Thymus (tissue), 11 donors: ENCODE measurements at regions not wholly inside any gene's neighbourhood (a gene's known extent, or its start where the extent isn't known, plus 50 kb on each side); places are given as distances from the start of the nearest gene placed in this dataset.
"Not testable (repeated sequence)": the region's sequence is repeated elsewhere in the genome, so short reads cannot be mapped to it uniquely, and the experiment has no call there.

Experiments
- DNase-seq, 9 donors: peaks; one replicate each; pipeline ENCODE4 v3.0.0-alpha.2; 2013; ENCODE audit warnings: low spot score in 9 of 9, low read depth in 6 of 9, missing footprints in 1 of 9
- H3K27ac ChIP-seq, 2 donors: one replicate each; pipeline ENCODE4 v1.5.1; 2013; ENCODE audit warnings: control low read depth in 1 of 2, low read depth in 1 of 2, low read length in 1 of 2, mild to moderate bottlenecking in 1 of 2, moderate library complexity in 1 of 2
- H3K27me3 ChIP-seq, 2 donors: one replicate each; pipeline ENCODE4 v1.5.1; 2013; ENCODE audit warnings: low read length in 1 of 2; ENCODE audit not compliant: control insufficient read depth in 2 of 2, insufficient read depth in 1 of 2
- H3K36me3 ChIP-seq, 2 donors: one replicate each; pipeline ENCODE4 v1.5.1; 2013; ENCODE audit warnings: low read length in 1 of 2, mild to moderate bottlenecking in 1 of 2, moderate library complexity in 1 of 2; ENCODE audit not compliant: control insufficient read depth in 2 of 2, insufficient read depth in 2 of 2
- H3K4me1 ChIP-seq, 2 donors: one replicate each; pipeline ENCODE4 v1.5.1; 2013; ENCODE audit warnings: low read length in 2 of 2; ENCODE audit not compliant: control insufficient read depth in 2 of 2, insufficient read depth in 2 of 2
- H3K4me3 ChIP-seq, 2 donors: one replicate each; pipeline ENCODE4 v1.5.1; 2013; ENCODE audit warnings: low read length in 2 of 2, control low read depth in 1 of 2, mild to moderate bottlenecking in 1 of 2
- H3K9me3 ChIP-seq, 2 donors: one replicate each; pipeline ENCODE4 v1.5.1; 2013; ENCODE audit warnings: low read length in 1 of 2, mild to moderate bottlenecking in 1 of 2; ENCODE audit not compliant: control insufficient read depth in 2 of 2, insufficient read depth in 1 of 2
- WGBS: extraction: QIAGEN DNeasy Blood & Tissue Kit; methylation state at CpG from one replicate; pipeline ENCODE4 v1.1.7; 2013; 5-methylcytosine and 5-hydroxymethylcytosine counted together
- donor health status: healthy.

DNA sequence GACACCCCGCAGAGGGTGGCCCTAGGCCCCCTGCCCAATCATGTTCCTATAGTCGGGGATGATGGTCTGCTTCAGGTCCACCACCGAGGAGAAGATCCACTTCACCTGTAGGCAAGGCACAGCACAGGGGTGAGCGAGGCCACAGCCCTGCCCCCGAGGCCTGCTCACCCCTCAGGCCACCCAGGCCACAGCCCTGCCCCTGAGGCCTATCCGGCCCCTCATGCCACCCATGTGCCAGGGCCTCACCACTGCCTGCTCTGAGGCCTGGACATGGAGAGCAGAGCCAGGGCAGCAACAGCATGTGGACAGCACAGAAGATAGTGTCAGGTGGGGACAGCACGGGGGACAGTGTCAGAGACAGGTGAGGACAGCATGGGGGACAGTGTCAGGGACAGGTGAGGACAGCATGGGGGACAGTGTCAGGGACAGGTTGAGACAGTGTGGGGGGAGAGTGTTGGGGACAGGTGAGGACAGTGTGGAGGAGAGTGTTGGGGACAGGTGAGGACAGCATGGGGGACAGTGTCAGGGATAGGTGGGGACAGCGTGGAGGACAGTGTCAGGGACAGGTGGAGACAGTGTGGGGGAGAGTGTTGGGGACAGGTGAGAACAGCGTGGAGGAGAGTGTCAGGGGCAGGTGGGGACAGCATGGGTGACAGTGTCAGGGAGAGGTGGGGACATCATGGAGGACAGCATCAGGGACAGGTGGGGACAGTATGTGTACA is 239.7 kb downstream of the TMEM121 start:
- Histone ChIP-seq H3K4me1 (no peaks in the 10 kb centered on the region), H3K4me3 (no peak overlapping the region), H3K27ac (no peak overlapping the region), H3K9me3 (peaks cover 0 to 10% of the 10 kb centered on the region in 2 donors), H3K36me3 (no peaks in the 10 kb centered on the region), H3K27me3 (no peaks in the 10 kb centered on the region)
- WGBS: 93% methylated on average over 9 of the region's 9 CpGs
- DNase-seq: no peak

DNA sequence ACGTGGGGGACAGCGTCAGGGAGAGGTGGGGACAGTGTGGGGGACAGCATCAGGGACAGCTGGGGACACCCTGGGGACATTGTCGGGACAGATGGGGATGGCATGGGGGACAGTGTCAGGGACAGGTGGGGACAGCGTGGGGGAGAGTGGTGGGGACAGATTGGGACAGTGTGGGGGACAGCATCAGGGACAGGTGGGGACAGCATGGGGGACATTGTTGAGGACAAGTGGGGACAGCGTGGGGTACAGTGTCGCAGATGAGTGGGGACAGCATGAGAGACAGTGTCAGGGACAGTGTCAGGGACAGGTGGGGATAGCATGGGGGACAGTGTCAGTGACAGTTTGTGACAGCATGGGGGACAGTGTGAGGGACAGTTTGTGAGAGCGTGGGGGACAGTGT is 240.9 kb downstream of the TMEM121 start:
- 94% methylated on average over 7 of the region's 7 CpGs for WGBS
- Histone ChIP-seq H3K4me1 (no peaks in the 10 kb centered on the region), H3K27me3 (no peaks in the 10 kb centered on the region), H3K4me3 (no peak overlapping the region), H3K27ac (no peak overlapping the region), H3K36me3 (no peaks in the 10 kb centered on the region), H3K9me3 (peaks cover 0 to 9% of the 10 kb centered on the region in 2 donors)
- DNase-seq: no peak

- not testable (repeated sequence) for H3K9me3 ChIP-seq, H3K27ac ChIP-seq, H3K4me3 ChIP-seq, H3K4me1 ChIP-seq, DNase-seq, H3K36me3 ChIP-seq, H3K27me3 ChIP-seq
- WGBS: 89% methylated on average over 15 of the region's 17 CpGs
Observed at GRCh38 chr14:105768039-105768438, 241.7 kb downstream of the TMEM121 start.

DNA sequence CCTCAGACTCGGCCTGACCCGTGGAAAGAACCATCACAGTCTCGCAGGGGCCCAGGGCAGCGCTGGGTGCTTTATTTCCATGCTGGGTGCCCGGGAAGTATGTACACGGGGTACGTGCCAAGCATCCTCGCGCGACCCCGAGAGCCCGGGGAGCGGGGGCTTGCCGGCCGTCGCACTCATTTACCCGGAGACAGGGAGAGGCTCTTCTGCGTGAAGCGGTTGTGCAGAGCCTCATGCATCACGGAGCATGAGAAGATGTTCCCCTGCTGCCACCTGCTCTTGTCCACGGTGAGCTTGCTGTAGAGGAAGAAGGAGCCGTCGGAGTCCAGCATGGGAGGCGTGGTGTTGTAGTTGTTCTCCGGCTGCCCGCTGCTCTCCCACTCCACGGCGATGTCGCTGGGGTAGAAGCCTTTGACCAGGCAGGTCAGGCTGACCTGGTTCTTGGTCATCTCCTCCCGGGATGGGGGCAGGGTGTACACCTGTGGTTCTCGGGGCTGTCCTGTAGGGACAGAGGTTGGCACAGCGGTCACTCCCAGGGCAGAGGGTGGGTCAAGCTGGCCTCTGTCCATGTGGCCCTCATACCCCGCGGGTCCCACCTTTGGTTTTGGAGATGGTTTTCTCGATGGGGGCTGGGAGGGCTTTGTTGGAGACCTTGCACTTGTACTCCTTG is 242.8 kb downstream of the TMEM121 start:
- not testable (repeated sequence) for H3K27me3 ChIP-seq, H3K27ac ChIP-seq, H3K36me3 ChIP-seq, H3K9me3 ChIP-seq, H3K4me3 ChIP-seq, H3K4me1 ChIP-seq, DNase-seq
- 94% methylated on average over 31 of the region's 35 CpGs for WGBS

DNA sequence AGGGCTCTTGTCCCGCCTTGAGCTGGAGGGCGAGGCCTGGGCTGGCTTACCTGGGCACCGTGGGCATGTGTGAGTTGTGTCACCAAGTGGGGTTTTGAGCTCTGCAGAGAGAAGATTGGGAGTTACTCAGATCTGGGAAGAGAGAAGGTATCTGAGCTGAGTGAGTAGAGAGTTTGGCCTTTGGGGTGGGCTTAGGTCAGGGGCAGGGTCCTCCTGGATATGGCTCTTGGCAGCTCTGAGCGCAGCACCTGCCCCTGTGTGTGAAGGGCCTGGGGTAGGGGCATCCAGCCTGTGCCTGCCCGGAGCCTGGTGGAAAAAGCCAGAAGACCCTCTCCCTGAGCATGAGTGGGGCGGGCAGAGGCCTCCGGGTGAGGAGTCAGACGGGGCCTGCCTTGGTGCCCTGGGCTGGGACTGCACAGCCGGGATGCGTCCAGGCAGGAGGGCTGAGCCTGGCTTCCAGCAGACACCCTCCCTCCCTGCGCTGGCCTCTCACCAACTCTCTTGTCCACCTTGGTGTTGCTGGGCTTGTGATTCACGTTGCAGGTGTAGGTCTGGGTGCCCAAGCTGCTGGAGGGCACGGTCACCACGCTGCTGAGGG is 244.3 kb downstream of the TMEM121 start:
- 95% methylated on average over 14 of the region's 14 CpGs for WGBS
- not testable (repeated sequence) for H3K27ac ChIP-seq, DNase-seq, H3K4me1 ChIP-seq, H3K27me3 ChIP-seq, H3K4me3 ChIP-seq, H3K36me3 ChIP-seq
- peaks cover 0 to 14% of the 10 kb centered on the region in 2 donors for H3K9me3 ChIP-seq

- not testable (repeated sequence) for H3K27ac ChIP-seq, H3K4me1 ChIP-seq, H3K9me3 ChIP-seq, H3K4me3 ChIP-seq, H3K36me3 ChIP-seq, DNase-seq, H3K27me3 ChIP-seq
- 93% methylated on average over 30 of the region's 35 CpGs for WGBS
Observed at GRCh38 chr14:105771261-105772226, 245.2 kb downstream of the TMEM121 start.

DNA sequence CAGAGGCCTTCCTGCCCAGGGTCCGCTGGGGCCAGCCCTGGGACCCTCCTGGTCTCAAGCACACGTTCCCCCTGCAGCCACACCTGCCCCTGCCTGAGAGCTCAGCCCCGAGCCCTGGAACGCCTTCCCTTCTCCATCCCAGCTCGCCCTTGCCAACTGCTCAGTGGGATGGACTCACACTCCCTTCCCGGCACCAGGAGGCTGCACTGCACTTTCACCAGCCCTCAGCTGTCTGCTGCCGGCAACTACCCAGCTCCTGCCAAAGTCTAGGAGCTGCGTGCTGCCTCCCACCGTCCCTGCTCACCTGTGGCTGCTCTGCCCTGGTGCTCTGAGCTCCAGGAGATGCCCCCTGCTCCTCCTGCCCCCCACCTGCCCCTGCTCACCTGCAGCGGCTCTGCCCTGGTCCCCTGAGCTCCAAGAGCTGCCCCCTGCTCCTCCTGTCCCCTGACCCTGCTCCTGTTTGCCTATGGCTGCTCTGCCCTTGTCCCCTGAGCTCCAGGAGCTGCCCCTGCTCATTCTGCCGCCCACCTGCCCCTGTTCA is 246.4 kb downstream of the TMEM121 start:
- not testable (repeated sequence) for H3K4me3 ChIP-seq, DNase-seq, H3K4me1 ChIP-seq, H3K27ac ChIP-seq, H3K27me3 ChIP-seq, H3K36me3 ChIP-seq
- H3K9me3 ChIP-seq: peaks cover 0 to 18% of the 10 kb centered on the region in 2 donors
- 92% methylated on average over 11 of the region's 11 CpGs for WGBS

DNA sequence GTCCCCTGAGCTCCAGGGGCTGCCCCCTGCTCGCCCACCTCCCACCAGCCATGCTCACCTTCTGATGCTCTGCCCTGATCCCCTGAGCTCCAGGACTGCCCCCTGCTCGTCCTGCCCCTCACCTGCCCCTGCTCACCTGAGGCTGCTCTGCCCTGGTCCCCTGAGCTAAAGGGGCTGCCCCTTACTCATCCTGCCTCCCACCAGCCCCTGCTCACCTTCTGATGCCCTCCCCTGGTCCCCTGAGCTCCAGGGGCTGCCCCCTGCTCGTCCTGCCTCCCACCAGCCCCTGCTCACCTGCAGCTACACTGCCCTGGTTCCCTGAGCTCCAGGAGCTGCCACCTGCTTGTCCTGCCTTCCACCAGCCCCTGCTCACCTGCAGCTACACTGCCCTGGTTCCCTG is 247.2 kb downstream of the TMEM121 start:
- peaks cover 0 to 18% of the 10 kb centered on the region in 2 donors for H3K9me3 ChIP-seq
- H3K27me3 ChIP-seq: no peaks in the 10 kb centered on the region
- 89% methylated on average over 3 of the region's 3 CpGs for WGBS
- H3K4me1 ChIP-seq: no peaks in the 10 kb centered on the region
- H3K27ac ChIP-seq: no peak overlapping the region
- H3K4me3 ChIP-seq: no peak overlapping the region
- H3K36me3 ChIP-seq: no peaks in the 10 kb centered on the region
- DNase-seq: no peak
